ENCODE measurements at regions not wholly inside any gene's neighbourhood (a gene's known extent, or its start where the extent isn't known, plus 50 kb on each side); places are given as distances from the start of the nearest gene placed in this dataset.

- TF ChIP-seq PRPF4 (IDR thresholded peaks at IDR 0.05; ENCODE audit: insufficient read depth, low read depth, low read length, poor library complexity, severe bottlenecking) (no peak), ZNF12 (CRISPR knock-in tag; IDR thresholded peaks at IDR 0.05) (no peak), ZNF717 (CRISPR knock-in tag; IDR thresholded peaks at IDR 0.05) (no peak)
- TF ChIP-seq, protein P1, sequence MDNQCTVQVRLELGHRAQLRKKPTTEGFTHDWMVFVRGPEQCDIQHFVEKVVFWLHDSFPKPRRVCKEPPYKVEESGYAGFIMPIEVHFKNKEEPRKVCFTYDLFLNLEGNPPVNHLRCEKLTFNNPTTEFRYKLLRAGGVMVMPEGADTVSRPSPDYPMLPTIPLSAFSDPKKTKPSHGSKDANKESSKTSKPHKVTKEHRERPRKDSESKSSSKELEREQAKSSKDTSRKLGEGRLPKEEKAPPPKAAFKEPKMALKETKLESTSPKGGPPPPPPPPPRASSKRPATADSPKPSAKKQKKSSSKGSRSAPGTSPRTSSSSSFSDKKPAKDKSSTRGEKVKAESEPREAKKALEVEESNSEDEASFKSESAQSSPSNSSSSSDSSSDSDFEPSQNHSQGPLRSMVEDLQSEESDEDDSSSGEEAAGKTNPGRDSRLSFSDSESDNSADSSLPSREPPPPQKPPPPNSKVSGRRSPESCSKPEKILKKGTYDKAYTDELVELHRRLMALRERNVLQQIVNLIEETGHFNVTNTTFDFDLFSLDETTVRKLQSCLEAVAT (IDR thresholded peaks at IDR 0.05): no peak
These were observed 87.7 kb upstream of the LRRN2 start for GRCh38 chr1:204773246-204773645.
